ENCODE measurements at regions not wholly inside any gene's neighbourhood (a gene's known extent, or its start where the extent isn't known, plus 50 kb on each side); places are given as distances from the start of the nearest gene placed in this dataset.
"Not testable (repeated sequence)": the region's sequence is repeated elsewhere in the genome, so short reads cannot be mapped to it uniquely, and the experiment has no call there.

- TF ChIP-seq ZNF281 (CRISPR knock-in tag; IDR thresholded peaks at IDR 0.05; ENCODE audit: borderline replicate concordance) (no peak), GMEB2 (CRISPR knock-in tag; IDR thresholded peaks at IDR 0.05; ENCODE audit: low read depth) (no peak), ARNTL (CRISPR knock-in tag; IDR thresholded peaks at IDR 0.05) (no peak), ATF3 (CRISPR knock-in tag; IDR thresholded peaks at IDR 0.05) (no peak), RORA (CRISPR knock-in tag; IDR thresholded peaks at IDR 0.05) (no peak), SNRNP70 (IDR thresholded peaks at IDR 0.05; ENCODE audit: low read depth, low read length) (no peak)
These were observed 367.9 kb upstream of the SLC35B3 start (continued) for GRCh38 chr6:8803181-8803760.

- POLR2A ChIA-PET; CTCF ChIA-PET (ENCODE audit: low intra/inter-chr PET ratio, low total read pairs); H3K27me3 ChIP-seq (ENCODE audit: control insufficient read depth in 1 of 2, insufficient read depth in 2 of 2, low read length in 2 of 2); H3K27ac ChIP-seq (ENCODE audit: extremely low read length, insufficient read depth, low read length); H3K9me3 ChIP-seq (ENCODE audit: low read length); H3K4me2 ChIP-seq (ENCODE audit: low read depth, low read length); intact Hi-C loops (cut with micrococcal nuclease; ENCODE audit: unreplicated experiment); H4K20me1 ChIP-seq (ENCODE audit: insufficient read depth, low read length); H3K36me3 ChIP-seq (replicated peaks in 1 of 2; ENCODE audit: control insufficient read depth in 1 of 2, insufficient read depth in 2 of 2, low read length in 2 of 2); in situ Hi-C loops (cut with HindIII; ENCODE audit: extremely low pct_ligation_motif_present, low pct_unique_long_range_greater_than_20kb); H3K4me3 ChIP-seq (replicated peaks in 1 of 3; ENCODE audit: insufficient read depth in 1 of 3, low read depth in 2 of 3, low read length in 3 of 3); ATAC-seq; H3K4me1 ChIP-seq (ENCODE audit: insufficient read depth, low read length); H2AFZ ChIP-seq (ENCODE audit: low read length); FAIRE-seq; H3K79me2 ChIP-seq (ENCODE audit: insufficient read depth, low read length); DNase-seq (ENCODE audit: low spot score); H3K9ac ChIP-seq (ENCODE audit: insufficient read depth, low read depth, low read length); BruUV-seq (replicated peaks): not testable (repeated sequence)
- 14% methylated on average over 4 of the region's 4 CpGs for WGBS (ENCODE audit: low lambda C conversion rate)
These were observed 367.1 kb upstream of the SLC35B3 start for GRCh38 chr6:8802397-8802796.

Measured in HepG2 (cell line).